Testis (tissue), 2 donors: ENCODE measurements at regions not wholly inside any gene's neighbourhood (a gene's known extent, or its start where the extent isn't known, plus 50 kb on each side); places are given as distances from the start of the nearest gene placed in this dataset.

ENCODE experiments used
- CTCF ChIP-seq, 3 experiments: fragments of 450-650 bp in 2 of 3; fragments of 200-600 bp in 1 of 3; sonication (generic) in 1 of 3; IDR thresholded peaks; one replicate each; pipeline ENCODE4 v1.5.1; 2016 to 2019; ENCODE audit warnings: antibody characterized with exemption in 3 of 3, mild to moderate bottlenecking in 2 of 3, moderate library complexity in 1 of 3
- POLR2A ChIP-seq: fragments of 450-650 bp; IDR thresholded peaks from one replicate; pipeline ENCODE4 v1.6.1; 2017; ENCODE audit warnings: antibody characterized with exemption, mild to moderate bottlenecking, moderate library complexity

- TF ChIP-seq CTCF (IDR thresholded peaks at IDR 0.05), result no peak
- no peak for TF ChIP-seq POLR2A
These were observed 116.9 kb downstream of the CD47 start for GRCh38 chr3:107973961-107974360.
